SW 1271 (cell line): ENCODE measurements at regions not wholly inside any gene's neighbourhood (a gene's known extent, or its start where the extent isn't known, plus 50 kb on each side); places are given as distances from the start of the nearest gene placed in this dataset.
"Not testable (repeated sequence)": the region's sequence is repeated elsewhere in the genome, so short reads cannot be mapped to it uniquely, and the experiment has no call there.

Source experiments
- DNase-seq, 2 experiments: peaks; one replicate each; lab custom pipeline; 2025; lab: John Stamatoyannopoulos, UW

GRCh38 chr7:145919712-145920111 lies 196.9 kb upstream of the CNTNAP2 start:
- DNase-seq: no peak

- no peak for DNase-seq
Measured at GRCh38 chr7:145916776-145917175, 199.8 kb upstream of the CNTNAP2 start.

- DNase-seq: no peak
Measured at GRCh38 chr7:145915679-145916078, 200.9 kb upstream of the CNTNAP2 start.

- no peak for DNase-seq
Measured at GRCh38 chr7:145909991-145910513, 206.5 kb upstream of the CNTNAP2 start.

- no peak for DNase-seq
Measured at GRCh38 chr7:145903658-145904057, 212.9 kb upstream of the CNTNAP2 start.

- DNase-seq: no peak
Measured at GRCh38 chr7:145902123-145902522, 214.5 kb upstream of the CNTNAP2 start.

GRCh38 chr7:145899938-145900337 lies 216.7 kb upstream of the CNTNAP2 start:
- no peak for DNase-seq

- DNase-seq: no peak
Measured at GRCh38 chr7:145893925-145894535, 222.6 kb upstream of the CNTNAP2 start.

- DNase-seq: no peak
Measured at GRCh38 chr7:145884716-145885514, 231.7 kb upstream of the CNTNAP2 start.

GRCh38 chr7:145876376-145876775 lies 240.2 kb upstream of the CNTNAP2 start:
- no peak for DNase-seq

- DNase-seq: no peak
Measured at GRCh38 chr7:145875267-145875666, 241.3 kb upstream of the CNTNAP2 start.

GRCh38 chr7:145868935-145869334 lies 247.7 kb upstream of the CNTNAP2 start:
- DNase-seq: no peak

- DNase-seq: no peak
Measured at GRCh38 chr7:145862212-145862611, 254.4 kb upstream of the CNTNAP2 start.

- no peak for DNase-seq
Measured at GRCh38 chr7:145860809-145861208, 255.8 kb upstream of the CNTNAP2 start.

- no peak for DNase-seq
Measured at GRCh38 chr7:145850636-145851035, 266.0 kb upstream of the CNTNAP2 start.

- DNase-seq: no peak
Measured at GRCh38 chr7:145848691-145849090, 267.9 kb upstream of the CNTNAP2 start.

- no peak for DNase-seq
Measured at GRCh38 chr7:145845345-145845744, 271.3 kb upstream of the CNTNAP2 start.

GRCh38 chr7:145839814-145840213 lies 276.8 kb upstream of the CNTNAP2 start:
- no peak for DNase-seq

- no peak for DNase-seq
Measured at GRCh38 chr7:145831616-145832206, 284.9 kb upstream of the CNTNAP2 start.

GRCh38 chr7:145817687-145818086 lies 298.9 kb upstream of the CNTNAP2 start:
- DNase-seq: no peak

GRCh38 chr7:145812218-145812617 lies 304.4 kb upstream of the CNTNAP2 start:
- DNase-seq: no peak

GRCh38 chr7:145805496-145805895 lies 311.1 kb upstream of the CNTNAP2 start:
- not testable (repeated sequence) for DNase-seq

GRCh38 chr7:145797507-145797906 lies 319.1 kb upstream of the CNTNAP2 start:
- no peak for DNase-seq
